ENCODE measurements at regions not wholly inside any gene's neighbourhood (a gene's known extent, or its start where the extent isn't known, plus 50 kb on each side); places are given as distances from the start of the nearest gene placed in this dataset.

- no peaks in the 10 kb centered on the region for H3K36me3 ChIP-seq (ENCODE audit: control insufficient read depth in 4 of 4, insufficient read depth in 3 of 4, low read depth in 1 of 4, low read length in 3 of 4)
Measured at GRCh38 chr11:97007283-97007682, 617.5 kb downstream of the JRKL start.

GRCh38 chr11:97009613-97010012 is 619.8 kb downstream of the JRKL start:
- Histone ChIP-seq H3K9me3 (ENCODE audit: control insufficient read depth in 4 of 4, low read length in 3 of 4) (no peaks in the 10 kb centered on the region), H3K27me3 (ENCODE audit: control insufficient read depth in 4 of 4, insufficient read depth in 4 of 4, low read length in 3 of 4) (no peaks in the 10 kb centered on the region), H3K27ac (ENCODE audit: low read depth in 1 of 2, low read length in 2 of 2) (no peak overlapping the region), H3K4me1 (ENCODE audit: control insufficient read depth in 4 of 4, insufficient read depth in 4 of 4, low read length in 3 of 4) (no peaks in the 10 kb centered on the region), H3K9ac (ENCODE audit: low read depth in 1 of 2, low read length in 2 of 2) (no peak overlapping the region), H3K4me3 (ENCODE audit: low read depth in 1 of 3, low read length in 3 of 3) (no peak overlapping the region), H3K36me3 (ENCODE audit: control insufficient read depth in 4 of 4, insufficient read depth in 3 of 4, low read depth in 1 of 4, low read length in 3 of 4) (no peaks in the 10 kb centered on the region)
- 52% methylated on average over 1 of the region's 1 CpG for WGBS
- no peak for DNase-seq (ENCODE audit: low spot score)
- TF ChIP-seq NR2F2 (IDR thresholded peaks at IDR 0.05) (no peak), RAD21 (IDR thresholded peaks at IDR 0.05) (no peak), RXRA (IDR thresholded peaks at IDR 0.05) (no peak), SP1 (IDR thresholded peaks at IDR 0.05) (no peak), ATF3 (IDR thresholded peaks at IDR 0.05) (no peak), REST (IDR thresholded peaks at IDR 0.05) (no peak), FOXA1 (IDR thresholded peaks at IDR 0.05) (no peak), ZBTB33 (IDR thresholded peaks at IDR 0.05) (no peak), MAX (IDR thresholded peaks at IDR 0.05) (no peak), JUND (IDR thresholded peaks at IDR 0.05) (no peak)

More at GRCh38 chr11:97007283-97007682, 617.5 kb downstream of the JRKL start:
- Histone ChIP-seq H3K9ac (ENCODE audit: low read depth in 1 of 2, low read length in 2 of 2) (no peak overlapping the region), H3K27me3 (ENCODE audit: control insufficient read depth in 4 of 4, insufficient read depth in 4 of 4, low read length in 3 of 4) (no peaks in the 10 kb centered on the region), H3K4me3 (ENCODE audit: low read depth in 1 of 3, low read length in 3 of 3) (no peak overlapping the region), H3K9me3 (ENCODE audit: control insufficient read depth in 4 of 4, low read length in 3 of 4) (no peaks in the 10 kb centered on the region), H3K27ac (ENCODE audit: low read depth in 1 of 2, low read length in 2 of 2) (no peak overlapping the region), H3K4me1 (ENCODE audit: control insufficient read depth in 4 of 4, insufficient read depth in 4 of 4, low read length in 3 of 4) (no peaks in the 10 kb centered on the region)
- 63% methylated on average over 2 of the region's 2 CpGs for WGBS
- no peak for TF ChIP-seq YY1 (IDR thresholded peaks at IDR 0.05)
- TF ChIP-seq FOXA2 (IDR thresholded peaks at IDR 0.05), result no peak
- no peak for TF ChIP-seq MAX (IDR thresholded peaks at IDR 0.05)
- TF ChIP-seq GABPA (IDR thresholded peaks at IDR 0.05 in 1 of 2, conservative IDR thresholded peaks at IDR 0.05 in 1 of 2), result no peak
- no peak for TF ChIP-seq REST (IDR thresholded peaks at IDR 0.05)
- TF ChIP-seq RXRA (IDR thresholded peaks at IDR 0.05), result no peak
- TF ChIP-seq RAD21 (IDR thresholded peaks at IDR 0.05), result no peak
- no peak for TF ChIP-seq HNF4A (conservative IDR thresholded peaks at IDR 0.05)
- TF ChIP-seq TAF1 (conservative IDR thresholded peaks at IDR 0.05), result no peak
- no peak for TF ChIP-seq ZBTB33 (IDR thresholded peaks at IDR 0.05)
- no peak for DNase-seq (ENCODE audit: low spot score)
